HG03469 (cell line): ENCODE measurements at regions not wholly inside any gene's neighbourhood (a gene's known extent, or its start where the extent isn't known, plus 50 kb on each side); places are given as distances from the start of the nearest gene placed in this dataset.
"Not testable (repeated sequence)": the region's sequence is repeated elsewhere in the genome, so short reads cannot be mapped to it uniquely, and the experiment has no call there.

Source experiments
- ATAC-seq: cut with Tn5 transposase; IDR thresholded peaks from one replicate; pipeline ENCODE4 v1.9.1; 2021; ENCODE audit warnings: mild to moderate bottlenecking, moderate library complexity, moderate number of reproducible peaks; ENCODE audit not compliant: unreplicated experiment

GRCh38 chr10:81708416-81708815 is 166.6 kb upstream of the NRG3 start:
- ATAC-seq, result no peak

DNA sequence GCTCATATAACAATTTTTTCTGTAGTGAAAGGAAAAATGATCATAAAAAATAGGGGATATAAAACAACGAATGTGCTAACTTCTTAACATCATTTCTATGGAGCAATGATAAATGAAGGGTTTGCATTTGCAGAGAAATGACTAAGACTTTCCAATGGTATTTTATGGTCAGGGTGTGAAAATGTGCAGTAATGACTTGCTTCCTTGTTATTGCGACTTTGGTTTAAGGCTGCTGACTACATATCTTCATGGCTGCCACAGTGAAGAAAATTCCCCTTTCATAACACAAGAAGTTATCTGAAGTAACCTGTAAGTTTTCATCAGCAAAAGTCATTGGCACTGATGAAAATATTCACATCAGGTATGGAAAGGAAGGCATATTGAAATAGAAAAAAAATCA is 166.1 kb upstream of the NRG3 start:
- no peak for ATAC-seq

DNA sequence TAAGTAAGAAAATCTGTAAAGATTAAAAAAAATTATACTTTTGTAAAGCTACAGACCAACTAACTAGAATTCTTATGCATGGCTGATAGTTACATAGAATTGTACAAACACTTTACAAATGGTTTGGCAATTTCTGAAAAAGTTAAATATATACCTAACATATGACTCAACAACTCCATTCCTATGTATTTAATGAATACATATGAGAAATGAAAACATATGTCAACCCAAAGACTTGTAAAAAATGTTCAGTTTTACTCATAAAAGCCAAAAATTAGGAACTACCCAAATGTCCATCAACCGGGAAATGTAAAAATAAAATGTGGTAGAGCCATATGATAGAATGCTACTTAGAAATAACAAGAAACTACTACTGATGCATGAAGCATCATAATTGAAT is 152.6 kb upstream of the NRG3 start:
- no peak for ATAC-seq

- no peak for ATAC-seq
Observed at GRCh38 chr10:81724431-81724830, 150.6 kb upstream of the NRG3 start.

- no peak for ATAC-seq
Observed at GRCh38 chr10:81725851-81726250, 149.1 kb upstream of the NRG3 start.

GRCh38 chr10:81728692-81729091 is 146.3 kb upstream of the NRG3 start:
- ATAC-seq, result no peak

- ATAC-seq, result no peak
Observed at GRCh38 chr10:81730891-81731290, 144.1 kb upstream of the NRG3 start.

DNA sequence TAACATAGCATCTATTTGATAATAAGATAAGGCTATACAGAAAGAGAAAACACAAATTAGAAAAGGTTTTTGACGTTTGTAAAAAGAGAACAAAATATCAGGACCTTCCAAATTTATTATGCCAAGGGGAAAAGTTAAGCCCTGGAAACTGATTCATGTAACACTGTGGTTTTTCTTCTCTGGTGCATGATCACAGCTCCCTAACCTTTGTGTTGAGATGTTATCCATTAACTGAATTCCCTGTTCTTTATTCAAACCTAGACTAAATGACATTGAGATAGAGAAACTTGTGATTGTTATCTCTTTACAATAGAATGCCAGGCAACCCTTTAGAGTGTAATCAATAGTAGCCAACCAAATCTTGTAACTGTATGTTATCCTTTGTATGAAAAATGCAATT is 141.5 kb upstream of the NRG3 start:
- no peak for ATAC-seq

DNA sequence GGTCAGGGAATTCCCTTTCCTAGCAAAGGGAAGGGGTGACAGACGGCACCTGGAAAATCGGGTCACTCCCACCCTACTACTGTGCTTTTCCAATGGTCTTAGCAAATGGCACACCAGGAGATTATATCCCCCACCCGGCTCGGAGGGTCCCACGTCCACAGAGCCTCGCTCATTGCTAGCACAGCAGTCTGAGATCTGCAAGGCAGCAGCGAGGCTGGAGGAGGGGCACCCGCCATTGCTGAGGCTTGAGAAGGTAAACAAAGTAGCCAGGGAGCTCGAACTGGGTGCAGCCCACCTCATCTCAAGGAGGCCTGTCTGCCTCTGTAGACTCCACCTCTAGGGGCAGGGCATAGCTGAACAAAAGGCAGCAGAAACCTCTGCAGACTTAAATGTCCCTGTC is 139.8 kb upstream of the NRG3 start:
- not testable (repeated sequence) for ATAC-seq

DNA sequence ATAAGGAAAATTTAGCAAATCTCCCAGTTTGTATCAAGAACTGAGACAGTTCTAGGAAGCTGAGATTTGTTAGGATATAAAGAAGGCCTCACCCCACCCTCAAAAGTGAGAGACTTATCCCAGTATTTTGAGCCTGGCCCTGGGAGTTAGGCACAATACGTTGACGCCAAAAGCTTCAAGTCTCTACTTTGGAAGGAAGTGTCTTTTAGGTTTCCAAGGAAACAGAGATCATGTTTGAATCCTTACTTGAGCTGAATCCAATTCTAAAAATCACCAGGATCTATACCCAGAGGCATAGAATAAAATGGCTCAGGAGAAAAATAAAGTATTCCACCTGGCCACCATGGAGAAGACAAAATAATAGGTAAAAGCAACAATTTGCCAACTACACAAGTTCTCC is 115.9 kb upstream of the NRG3 start:
- no peak for ATAC-seq

DNA sequence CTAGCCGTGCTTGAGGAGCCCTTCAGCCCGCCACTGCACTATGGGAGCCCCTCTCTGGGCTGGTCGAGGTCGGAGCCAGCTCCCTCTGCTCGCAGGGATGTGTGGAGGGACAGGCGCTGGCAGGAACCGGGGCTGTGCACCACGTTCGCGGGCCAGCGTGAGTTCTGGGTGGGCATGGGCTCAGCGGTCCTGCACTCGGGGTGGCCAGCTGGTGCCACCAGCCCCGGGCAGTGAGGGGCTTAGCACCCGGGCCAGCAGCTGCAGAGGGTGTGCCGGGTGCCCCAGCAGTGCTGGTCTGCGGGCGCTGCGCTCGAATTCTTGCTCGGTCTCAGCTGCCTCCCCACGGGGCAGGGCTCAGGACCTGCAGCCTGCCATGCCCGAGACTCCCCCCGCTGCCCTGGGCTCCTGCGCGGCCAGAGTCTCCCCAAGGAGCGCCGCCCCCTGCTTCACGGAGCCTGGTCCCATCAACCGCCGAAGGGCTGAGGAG is 90.8 kb upstream of the NRG3 start:
- no peak for ATAC-seq

DNA sequence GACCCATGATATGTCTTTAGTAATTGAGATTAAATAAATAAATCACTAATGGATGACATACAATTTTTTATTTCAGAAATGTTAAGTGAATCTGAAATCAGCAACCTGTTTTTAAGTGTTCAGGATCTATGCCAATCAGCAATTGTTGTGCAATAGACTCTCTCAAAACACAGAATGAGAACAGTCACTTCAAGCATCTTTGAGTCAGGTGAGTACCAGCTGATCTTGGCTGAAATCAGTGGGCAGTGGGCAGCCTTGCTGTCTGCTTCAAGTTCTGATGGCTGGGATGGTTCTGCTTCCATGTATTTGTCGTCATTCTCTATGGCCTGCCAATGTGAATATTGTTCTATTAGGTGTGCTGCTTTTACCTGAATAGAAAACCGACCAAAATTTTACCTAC is 82.3 kb upstream of the NRG3 start:
- ATAC-seq, result no peak

- no peak for ATAC-seq
Observed at GRCh38 chr10:81806842-81807241, 68.2 kb upstream of the NRG3 start.

- ATAC-seq, result no peak
Observed at GRCh38 chr10:81814842-81815241, 60.2 kb upstream of the NRG3 start.

GRCh38 chr10:81817596-81818170 is 57.3 kb upstream of the NRG3 start:
- no peak for ATAC-seq

DNA sequence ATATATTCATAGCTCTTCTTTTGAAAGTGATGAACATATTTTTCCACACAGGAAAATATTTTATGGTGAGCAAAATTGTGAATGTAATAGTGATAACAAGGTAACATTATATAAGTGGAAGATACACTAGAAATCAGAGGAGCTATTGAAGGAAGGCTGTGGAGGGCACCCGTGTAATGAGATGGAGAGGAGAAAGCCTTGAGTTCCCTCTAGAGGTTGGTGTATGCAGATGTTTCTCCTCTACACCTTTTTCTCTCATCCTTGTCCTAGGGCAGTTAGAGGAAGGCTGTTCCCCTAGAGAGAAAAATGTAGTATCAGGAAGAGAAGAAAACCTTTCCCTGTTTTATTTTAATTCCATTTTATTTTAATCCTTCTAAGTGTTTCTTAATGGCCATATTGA is 54.6 kb upstream of the NRG3 start:
- ATAC-seq, result no peak
